Type B pancreatic cell (in vitro differentiated cells): ENCODE measurements at regions not wholly inside any gene's neighbourhood (a gene's known extent, or its start where the extent isn't known, plus 50 kb on each side); places are given as distances from the start of the nearest gene placed in this dataset.

Experiments used
- DNase-seq: peaks from one replicate; pipeline ENCODE4 v3.0.0; 2021; ENCODE audit warnings: mixed read lengths; ENCODE audit not compliant: unreplicated experiment; ENCODE audit errors: extremely low spot score
- H3K27ac Mint-ChIP-seq: 2 replicates; pipeline ENCODE4 v1.8.0; 2021; ENCODE audit warnings: mild to moderate bottlenecking, mixed read lengths
- H3K27me3 Mint-ChIP-seq: 2 replicates; pipeline ENCODE4 v1.8.0; 2021; ENCODE audit warnings: mixed read lengths
- H3K36me3 Mint-ChIP-seq: 2 replicates; pipeline ENCODE4 v1.8.0; 2021; ENCODE audit warnings: mixed read lengths
- H3K4me1 Mint-ChIP-seq: one replicate; pipeline ENCODE4 v1.8.0; 2021; ENCODE audit warnings: mixed read lengths; ENCODE audit not compliant: unreplicated experiment
- H3K4me3 Mint-ChIP-seq: 2 replicates; pipeline ENCODE4 v1.8.0; 2021; ENCODE audit warnings: mild to moderate bottlenecking, mixed read lengths
- H3K9me3 Mint-ChIP-seq: 2 replicates; pipeline ENCODE4 v1.8.0; 2021; ENCODE audit warnings: mixed read lengths
- TF ChIP-seq, protein P1 (sequence below): fragments of 200-600 bp; sonication (generic); conservative IDR thresholded peaks from 2 replicates; pipeline ENCODE4 v1.5.0; 2021; ENCODE audit warnings: antibody characterized with exemption, mild to moderate bottlenecking

DNA sequence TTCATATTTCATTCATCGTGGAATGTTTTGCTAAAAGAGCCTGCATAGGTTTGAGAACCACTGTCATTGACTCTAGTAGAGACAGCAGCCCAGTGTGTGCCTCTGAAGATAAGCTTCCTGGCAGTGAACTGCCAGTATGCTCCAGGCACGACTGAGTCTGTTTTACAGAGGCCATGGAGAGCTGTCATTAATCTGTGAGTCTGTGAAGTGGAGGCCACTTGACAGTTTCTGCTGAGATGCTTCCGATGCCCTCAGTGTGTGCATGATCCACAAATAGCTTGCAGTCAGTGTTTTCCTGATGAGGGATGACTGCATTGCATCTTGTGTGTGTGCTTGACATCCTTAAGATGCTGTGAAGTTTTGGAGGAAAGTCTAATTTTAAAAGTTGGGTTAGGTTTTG is 162.2 kb downstream of the PFKFB3 start:
- Mint-ChIP-seq H3K27me3 (peaks cover 3% of the 10 kb centered on the region), H3K4me3 (no peak overlapping the region), H3K9me3 (peaks cover 14% of the 10 kb centered on the region), H3K36me3 (no peaks in the 10 kb centered on the region), H3K27ac (no peak overlapping the region), H3K4me1 (peaks cover 24% of the 10 kb centered on the region)
- DNase-seq: no peak
- TF ChIP-seq, protein P1, sequence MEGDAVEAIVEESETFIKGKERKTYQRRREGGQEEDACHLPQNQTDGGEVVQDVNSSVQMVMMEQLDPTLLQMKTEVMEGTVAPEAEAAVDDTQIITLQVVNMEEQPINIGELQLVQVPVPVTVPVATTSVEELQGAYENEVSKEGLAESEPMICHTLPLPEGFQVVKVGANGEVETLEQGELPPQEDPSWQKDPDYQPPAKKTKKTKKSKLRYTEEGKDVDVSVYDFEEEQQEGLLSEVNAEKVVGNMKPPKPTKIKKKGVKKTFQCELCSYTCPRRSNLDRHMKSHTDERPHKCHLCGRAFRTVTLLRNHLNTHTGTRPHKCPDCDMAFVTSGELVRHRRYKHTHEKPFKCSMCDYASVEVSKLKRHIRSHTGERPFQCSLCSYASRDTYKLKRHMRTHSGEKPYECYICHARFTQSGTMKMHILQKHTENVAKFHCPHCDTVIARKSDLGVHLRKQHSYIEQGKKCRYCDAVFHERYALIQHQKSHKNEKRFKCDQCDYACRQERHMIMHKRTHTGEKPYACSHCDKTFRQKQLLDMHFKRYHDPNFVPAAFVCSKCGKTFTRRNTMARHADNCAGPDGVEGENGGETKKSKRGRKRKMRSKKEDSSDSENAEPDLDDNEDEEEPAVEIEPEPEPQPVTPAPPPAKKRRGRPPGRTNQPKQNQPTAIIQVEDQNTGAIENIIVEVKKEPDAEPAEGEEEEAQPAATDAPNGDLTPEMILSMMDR: no peak

DNA sequence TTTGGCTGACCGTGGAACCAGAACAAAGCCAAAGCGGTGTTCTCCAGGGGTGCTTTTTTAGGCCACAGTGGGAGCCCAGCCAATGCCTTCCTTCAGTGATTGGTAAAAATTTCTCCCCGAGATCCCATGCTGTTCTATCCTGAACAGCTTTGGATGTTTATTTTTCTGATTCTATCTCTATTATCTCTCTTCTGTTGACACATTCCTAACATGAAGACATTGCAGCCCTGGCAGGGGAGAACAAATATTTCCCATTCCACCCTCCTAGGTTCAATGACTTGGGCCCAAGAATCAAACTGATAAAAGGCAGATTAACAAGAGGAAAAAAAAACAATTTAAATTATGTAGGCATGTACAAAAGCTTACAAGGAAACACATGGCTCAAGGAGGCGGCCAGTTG is 162.7 kb downstream of the PFKFB3 start:
- Mint-ChIP-seq H3K36me3 (no peaks in the 10 kb centered on the region), H3K27ac (no peak overlapping the region), H3K27me3 (peaks cover 3% of the 10 kb centered on the region), H3K4me3 (no peak overlapping the region), H3K9me3 (peaks cover 13% of the 10 kb centered on the region), H3K4me1 (peaks cover 24% of the 10 kb centered on the region)
- TF ChIP-seq, protein P1: no peak
- no peak for DNase-seq
